Lower lobe of right lung (tissue), 2 donors: ENCODE measurements at regions not wholly inside any gene's neighbourhood (a gene's known extent, or its start where the extent isn't known, plus 50 kb on each side); places are given as distances from the start of the nearest gene placed in this dataset.
A peak's percentile ranks its signal among the peaks of the same experiment; 100 is the strongest.

Experiments used
- ATAC-seq, 2 donors: fragments of 200-7000 bp; cut with Tn5 transposase; one replicate each; pipeline ENCODE4 v1.9.1; 2020 to 2022; ENCODE audit warnings: mild to moderate bottlenecking in 2 of 2, moderate library complexity in 2 of 2
- DNase-seq: peaks from one replicate; pipeline ENCODE4 v3.0.0-alpha.2; 2020
- H3K27ac ChIP-seq: fragments of 200-600 bp; one replicate; pipeline ENCODE4 v1.8.0; 2022
- H3K27me3 ChIP-seq: fragments of 200-600 bp; one replicate; pipeline ENCODE4 v1.8.0; 2022; ENCODE audit warnings: low read depth
- H3K36me3 ChIP-seq: fragments of 200-600 bp; one replicate; pipeline ENCODE4 v1.8.0; 2022; ENCODE audit warnings: mild to moderate bottlenecking
- H3K4me1 ChIP-seq: fragments of 200-600 bp; one replicate; pipeline ENCODE4 v1.8.0; 2022
- H3K4me3 ChIP-seq: fragments of 200-600 bp; one replicate; pipeline ENCODE4 v1.8.0; 2022; ENCODE audit warnings: mild to moderate bottlenecking
- H3K9me3 ChIP-seq: fragments of 200-600 bp; one replicate; pipeline ENCODE4 v1.8.0; 2022
- CTCF ChIP-seq: fragments of 200-600 bp; IDR thresholded peaks from one replicate; pipeline ENCODE4 v1.8.0; 2022; ENCODE audit warnings: antibody characterized with exemption, mild to moderate bottlenecking
- intact Hi-C: fragments of 100-400 bp; cut with DNase I; formaldehyde crosslinking; loops from one replicate; pipeline ENCODE4 v1.11.0; 2022
- donor health status: DM: no; HTN: yes; CAD: no; lungs with severe emphysema.

- no peak for DNase-seq
- Histone ChIP-seq H3K4me3 (no peak overlapping the region), H3K36me3 (no peaks in the 10 kb centered on the region), H3K9me3 (no peaks in the 10 kb centered on the region), H3K4me1 (no peaks in the 10 kb centered on the region), H3K27me3 (no peaks in the 10 kb centered on the region), H3K27ac (no peak overlapping the region)
- TF ChIP-seq CTCF: no peak
- intact Hi-C loops: no loop called here
- peak in 1 of 2 donors; percentile 43 for ATAC-seq
Measured at GRCh38 chr17:77300016-77300686, 159.4 kb downstream of the SEC14L1 start.

- Histone ChIP-seq H3K27ac (no peak overlapping the region), H3K36me3 (no peaks in the 10 kb centered on the region), H3K4me1 (no peaks in the 10 kb centered on the region), H3K4me3 (no peak overlapping the region), H3K27me3 (no peaks in the 10 kb centered on the region), H3K9me3 (no peaks in the 10 kb centered on the region)
- no peak for TF ChIP-seq CTCF
- ATAC-seq (peak in 1 of 2 donors; percentile 17), DNase-seq (no peak)
- intact Hi-C loops: no loop called here
Measured at GRCh38 chr17:77301694-77302266, 161.0 kb downstream of the SEC14L1 start.

GRCh38 chr17:77302682-77303081 is 161.9 kb downstream of the SEC14L1 start:
- ATAC-seq (no peak), DNase-seq (no peak)
- Histone ChIP-seq H3K9me3 (no peaks in the 10 kb centered on the region), H3K27ac (no peak overlapping the region), H3K4me1 (no peaks in the 10 kb centered on the region), H3K4me3 (no peak overlapping the region), H3K36me3 (no peaks in the 10 kb centered on the region), H3K27me3 (no peaks in the 10 kb centered on the region)
- TF ChIP-seq CTCF: no peak
- intact Hi-C loops: no loop called here

- DNase-seq (no peak), ATAC-seq (no peak)
- H3K27ac ChIP-seq: no peak overlapping the region
- H3K4me3 ChIP-seq: no peak overlapping the region
- no peak for TF ChIP-seq CTCF
- intact Hi-C loops: no loop called here
- H3K4me1 ChIP-seq: peaks cover 3% of the 10 kb centered on the region
- H3K9me3 ChIP-seq: no peaks in the 10 kb centered on the region
- no peaks in the 10 kb centered on the region for H3K27me3 ChIP-seq
- H3K36me3 ChIP-seq: no peaks in the 10 kb centered on the region
Measured at GRCh38 chr17:77303620-77304019, 162.9 kb downstream of the SEC14L1 start.

- H3K27me3 ChIP-seq: no peaks in the 10 kb centered on the region
- no peak overlapping the region for H3K4me3 ChIP-seq
- H3K27ac ChIP-seq: no peak overlapping the region
- peaks cover 9% of the 10 kb centered on the region for H3K4me1 ChIP-seq
- no peak for TF ChIP-seq CTCF
- ATAC-seq (no peak), DNase-seq (no peak)
- no peaks in the 10 kb centered on the region for H3K36me3 ChIP-seq
- H3K9me3 ChIP-seq: no peaks in the 10 kb centered on the region
- intact Hi-C loops: no loop called here
Measured at GRCh38 chr17:77304051-77304745, 163.4 kb downstream of the SEC14L1 start.
